ENCODE measurements at regions not wholly inside any gene's neighbourhood (a gene's known extent, or its start where the extent isn't known, plus 50 kb on each side); places are given as distances from the start of the nearest gene placed in this dataset.

- TF ChIP-seq POLR2A (IDR thresholded peaks at IDR 0.05) (no peak), CTCF (IDR thresholded peaks at IDR 0.05) (peak in 1 of 2 donors; percentile 50)
Observed at GRCh38 chr4:174156239-174156826, 127.1 kb downstream of the FBXO8 start.
